ENCODE measurements at regions not wholly inside any gene's neighbourhood (a gene's known extent, or its start where the extent isn't known, plus 50 kb on each side); places are given as distances from the start of the nearest gene placed in this dataset.

- no peaks in the 10 kb centered on the region for H3K27me3 ChIP-seq (ENCODE audit: control insufficient read depth, insufficient read depth, low read length)
- H3K4me1 ChIP-seq (ENCODE audit: control insufficient read depth, extremely low read depth, insufficient read depth, low read length): no peaks in the 10 kb centered on the region
- no peak overlapping the region for H2AFZ ChIP-seq (ENCODE audit: low read length)
- TF ChIP-seq EZH2 (IDR thresholded peaks at IDR 0.05; ENCODE audit: low read length, missing control alignments) (no peak), CTCF (conservative IDR thresholded peaks at IDR 0.05 in 1 of 2, IDR thresholded peaks at IDR 0.05 in 1 of 2; ENCODE audit: low read depth in 1 of 2, low read length in 2 of 2) (no peak)
- no peak for DNase-seq (ENCODE audit: low read depth in 2 of 2)
- no peaks in the 10 kb centered on the region for H3K9me3 ChIP-seq (ENCODE audit: control insufficient read depth, insufficient read depth, low read depth, low read length)
- no peak overlapping the region for H3K27ac ChIP-seq (ENCODE audit: insufficient read depth, low read length)
- no peak overlapping the region for H3K4me2 ChIP-seq (ENCODE audit: extremely low read depth, insufficient read depth, low read length)
- no peak overlapping the region for H3K9ac ChIP-seq (ENCODE audit: insufficient read depth, low read length)
- no peaks in the 10 kb centered on the region for H3K36me3 ChIP-seq (ENCODE audit: control insufficient read depth, insufficient read depth, low read length)
- no peak overlapping the region for H3K4me3 ChIP-seq (replicated peaks in 1 of 4; ENCODE audit: control extremely low read depth in 1 of 4, insufficient read depth in 1 of 4, low read depth in 3 of 4, low read length in 4 of 4)
- no peaks in the 10 kb centered on the region for H3K79me2 ChIP-seq (ENCODE audit: control insufficient read depth, insufficient read depth, low read length)
- no peaks in the 10 kb centered on the region for H4K20me1 ChIP-seq (ENCODE audit: control insufficient read depth, extremely low read depth, insufficient read depth, low read length)
Measured at GRCh38 chr3:87553058-87553457, 276.7 kb upstream of the POU1F1 start.

DNA sequence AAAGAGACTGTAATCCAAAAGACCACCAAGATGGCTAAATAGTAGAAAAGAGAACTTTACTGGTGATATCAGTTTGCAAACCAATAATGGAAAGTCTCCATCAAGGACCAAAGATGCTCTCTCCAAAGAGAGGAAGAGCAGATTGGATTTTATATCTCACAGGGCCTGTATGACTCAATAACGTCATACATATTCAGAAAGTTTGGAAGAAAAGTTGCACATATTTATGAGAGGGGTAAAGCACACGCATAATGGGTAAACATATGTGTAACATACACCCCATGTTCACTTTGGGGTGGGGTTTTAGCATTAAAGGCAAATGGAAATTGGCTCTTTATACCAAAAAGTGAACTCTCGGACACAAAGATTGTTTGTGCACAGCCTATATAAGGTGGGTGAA lies 274.5 kb upstream of the POU1F1 start:
- Histone ChIP-seq H3K79me2 (ENCODE audit: control insufficient read depth, insufficient read depth, low read length) (no peaks in the 10 kb centered on the region), H3K4me3 (replicated peaks in 1 of 4; ENCODE audit: control extremely low read depth in 1 of 4, insufficient read depth in 1 of 4, low read depth in 3 of 4, low read length in 4 of 4) (no peak overlapping the region), H3K27me3 (ENCODE audit: control insufficient read depth, insufficient read depth, low read length) (no peaks in the 10 kb centered on the region), H3K36me3 (ENCODE audit: control insufficient read depth, insufficient read depth, low read length) (no peaks in the 10 kb centered on the region), H2AFZ (ENCODE audit: low read length) (no peak overlapping the region), H3K27ac (ENCODE audit: insufficient read depth, low read length) (no peak overlapping the region), H3K4me1 (ENCODE audit: control insufficient read depth, extremely low read depth, insufficient read depth, low read length) (no peaks in the 10 kb centered on the region), H3K4me2 (ENCODE audit: extremely low read depth, insufficient read depth, low read length) (no peak overlapping the region), H4K20me1 (ENCODE audit: control insufficient read depth, extremely low read depth, insufficient read depth, low read length) (no peaks in the 10 kb centered on the region), H3K9me3 (ENCODE audit: control insufficient read depth, insufficient read depth, low read depth, low read length) (no peaks in the 10 kb centered on the region), H3K9ac (ENCODE audit: insufficient read depth, low read length) (no peak overlapping the region)
- TF ChIP-seq EZH2 (IDR thresholded peaks at IDR 0.05; ENCODE audit: low read length, missing control alignments) (no peak), CTCF (conservative IDR thresholded peaks at IDR 0.05 in 1 of 2, IDR thresholded peaks at IDR 0.05 in 1 of 2; ENCODE audit: low read depth in 1 of 2, low read length in 2 of 2) (no peak)
- no peak for DNase-seq (ENCODE audit: low read depth in 2 of 2)

- Histone ChIP-seq H3K27ac (ENCODE audit: insufficient read depth, low read length) (no peak overlapping the region), H3K4me1 (ENCODE audit: control insufficient read depth, extremely low read depth, insufficient read depth, low read length) (no peaks in the 10 kb centered on the region), H3K9me3 (ENCODE audit: control insufficient read depth, insufficient read depth, low read depth, low read length) (no peaks in the 10 kb centered on the region), H3K4me2 (ENCODE audit: extremely low read depth, insufficient read depth, low read length) (no peak overlapping the region), H3K36me3 (ENCODE audit: control insufficient read depth, insufficient read depth, low read length) (no peaks in the 10 kb centered on the region), H4K20me1 (ENCODE audit: control insufficient read depth, extremely low read depth, insufficient read depth, low read length) (no peaks in the 10 kb centered on the region), H3K9ac (ENCODE audit: insufficient read depth, low read length) (no peak overlapping the region), H2AFZ (ENCODE audit: low read length) (no peak overlapping the region), H3K27me3 (ENCODE audit: control insufficient read depth, insufficient read depth, low read length) (no peaks in the 10 kb centered on the region), H3K4me3 (replicated peaks in 1 of 4; ENCODE audit: control extremely low read depth in 1 of 4, insufficient read depth in 1 of 4, low read depth in 3 of 4, low read length in 4 of 4) (no peak overlapping the region), H3K79me2 (ENCODE audit: control insufficient read depth, insufficient read depth, low read length) (no peaks in the 10 kb centered on the region)
- no peak for DNase-seq (ENCODE audit: low read depth in 2 of 2)
- TF ChIP-seq CTCF (conservative IDR thresholded peaks at IDR 0.05 in 1 of 2, IDR thresholded peaks at IDR 0.05 in 1 of 2; ENCODE audit: low read depth in 1 of 2, low read length in 2 of 2) (no peak), EZH2 (IDR thresholded peaks at IDR 0.05; ENCODE audit: low read length, missing control alignments) (no peak)
Measured at GRCh38 chr3:87549208-87549607, 272.8 kb upstream of the POU1F1 start.

Measured in fibroblast of lung (primary cell).